Type B pancreatic cell (in vitro differentiated cells): ENCODE measurements at regions not wholly inside any gene's neighbourhood (a gene's known extent, or its start where the extent isn't known, plus 50 kb on each side); places are given as distances from the start of the nearest gene placed in this dataset.

Experiments
- DNase-seq: peaks from one replicate; pipeline ENCODE4 v3.0.0; 2021; ENCODE audit warnings: mixed read lengths; ENCODE audit not compliant: unreplicated experiment; ENCODE audit errors: extremely low spot score
- H3K27ac Mint-ChIP-seq: 2 replicates; pipeline ENCODE4 v1.8.0; 2021; ENCODE audit warnings: mild to moderate bottlenecking, mixed read lengths
- H3K27me3 Mint-ChIP-seq: 2 replicates; pipeline ENCODE4 v1.8.0; 2021; ENCODE audit warnings: mixed read lengths
- H3K36me3 Mint-ChIP-seq: 2 replicates; pipeline ENCODE4 v1.8.0; 2021; ENCODE audit warnings: mixed read lengths
- H3K4me1 Mint-ChIP-seq: one replicate; pipeline ENCODE4 v1.8.0; 2021; ENCODE audit warnings: mixed read lengths; ENCODE audit not compliant: unreplicated experiment
- H3K4me3 Mint-ChIP-seq: 2 replicates; pipeline ENCODE4 v1.8.0; 2021; ENCODE audit warnings: mild to moderate bottlenecking, mixed read lengths
- H3K9me3 Mint-ChIP-seq: 2 replicates; pipeline ENCODE4 v1.8.0; 2021; ENCODE audit warnings: mixed read lengths
- CTCF ChIP-seq: fragments of 200-600 bp; sonication (generic); conservative IDR thresholded peaks from 2 replicates; pipeline ENCODE4 v1.5.0; 2021; ENCODE audit warnings: antibody characterized with exemption, mild to moderate bottlenecking

- Mint-ChIP-seq H3K4me1 (no peaks in the 10 kb centered on the region), H3K27ac (no peak overlapping the region), H3K36me3 (no peaks in the 10 kb centered on the region), H3K4me3 (no peak overlapping the region), H3K27me3 (peaks cover 11% of the 10 kb centered on the region), H3K9me3 (no peaks in the 10 kb centered on the region)
- DNase-seq = no peak
- no peak for TF ChIP-seq CTCF
These were observed 191.6 kb upstream of the MCHR2 start for GRCh38 chr6:100185615-100186014.

GRCh38 chr6:100184473-100184872, 190.4 kb upstream of the MCHR2 start:
- no peak for TF ChIP-seq CTCF
- no peaks in the 10 kb centered on the region for H3K4me1 Mint-ChIP-seq
- H3K9me3 Mint-ChIP-seq = no peaks in the 10 kb centered on the region
- H3K27ac Mint-ChIP-seq = no peak overlapping the region
- H3K4me3 Mint-ChIP-seq = no peak overlapping the region
- no peak for DNase-seq
- H3K36me3 Mint-ChIP-seq = no peaks in the 10 kb centered on the region
- peaks cover 11% of the 10 kb centered on the region for H3K27me3 Mint-ChIP-seq

- no peaks in the 10 kb centered on the region for H3K9me3 Mint-ChIP-seq
- H3K27me3 Mint-ChIP-seq = peaks cover 5% of the 10 kb centered on the region
- no peak for TF ChIP-seq CTCF
- no peak overlapping the region for H3K4me3 Mint-ChIP-seq
- no peaks in the 10 kb centered on the region for H3K36me3 Mint-ChIP-seq
- no peak overlapping the region for H3K27ac Mint-ChIP-seq
- no peak for DNase-seq
- peaks cover 8% of the 10 kb centered on the region for H3K4me1 Mint-ChIP-seq
These were observed 188.3 kb upstream of the MCHR2 start for GRCh38 chr6:100182313-100182712.

GRCh38 chr6:100181309-100181708, 187.3 kb upstream of the MCHR2 start:
- TF ChIP-seq CTCF = no peak
- no peak for DNase-seq
- no peaks in the 10 kb centered on the region for H3K9me3 Mint-ChIP-seq
- no peaks in the 10 kb centered on the region for H3K36me3 Mint-ChIP-seq
- no peak overlapping the region for H3K27ac Mint-ChIP-seq
- H3K4me3 Mint-ChIP-seq = no peak overlapping the region
- peaks cover 18% of the 10 kb centered on the region for H3K4me1 Mint-ChIP-seq
- H3K27me3 Mint-ChIP-seq = peaks cover 3% of the 10 kb centered on the region

- peaks cover 25% of the 10 kb centered on the region for H3K4me1 Mint-ChIP-seq
These were observed 185.6 kb upstream of the MCHR2 start for GRCh38 chr6:100179576-100179975.

More at GRCh38 chr6:100179576-100179975, 185.6 kb upstream of the MCHR2 start:
- H3K4me3 Mint-ChIP-seq = no peak overlapping the region
- no peak for DNase-seq
- no peak overlapping the region for H3K27ac Mint-ChIP-seq
- no peaks in the 10 kb centered on the region for H3K36me3 Mint-ChIP-seq
- H3K9me3 Mint-ChIP-seq = no peaks in the 10 kb centered on the region
- no peak for TF ChIP-seq CTCF
- peaks cover 3% of the 10 kb centered on the region for H3K27me3 Mint-ChIP-seq
